H1 (cell line): ENCODE measurements at regions not wholly inside any gene's neighbourhood (a gene's known extent, or its start where the extent isn't known, plus 50 kb on each side); places are given as distances from the start of the nearest gene placed in this dataset.

Source experiments
- BCL11A ChIP-seq, 2 experiments: IDR thresholded peaks; one replicate each; pipeline ENCODE4 v1.6.1; 2011; ENCODE audit warnings: low read depth in 2 of 2, low read length in 2 of 2, mild to moderate bottlenecking in 2 of 2
- CHD7 ChIP-seq: fragments of 300-600 bp; sonication (generic); IDR thresholded peaks from 2 replicates; pipeline ENCODE4 v1.7.1; 2012; ENCODE audit warnings: low read length, moderate library complexity, mild to moderate bottlenecking, inconsistent platforms; ENCODE audit not compliant: insufficient replicate concordance

- TF ChIP-seq CHD7 (no peak), BCL11A (IDR thresholded peaks at IDR 0.05; ENCODE audit: low read depth in 2 of 2, low read length in 2 of 2) (no peak)
Measured at GRCh38 chr4:107213880-107214279, 177.8 kb upstream of the DKK2 start (continued).
